Hematopoietic multipotent progenitor cell treated with erythropoietin and hydrocortisone succinate and interleukin-3 and kit ligand, for 6 days (in vitro differentiated cells): ENCODE measurements at regions not wholly inside any gene's neighbourhood (a gene's known extent, or its start where the extent isn't known, plus 50 kb on each side); places are given as distances from the start of the nearest gene placed in this dataset.
"Not testable (repeated sequence)": the region's sequence is repeated elsewhere in the genome, so short reads cannot be mapped to it uniquely, and the experiment has no call there.

Experiments
- DNase-seq: peaks from one replicate; pipeline ENCODE4 v3.0.0-alpha.2; 2015

- peak; percentile 95 for DNase-seq
Observed at GRCh38 chrX:131830400-131831184, 192.5 kb upstream of the STK26 start.

DNA sequence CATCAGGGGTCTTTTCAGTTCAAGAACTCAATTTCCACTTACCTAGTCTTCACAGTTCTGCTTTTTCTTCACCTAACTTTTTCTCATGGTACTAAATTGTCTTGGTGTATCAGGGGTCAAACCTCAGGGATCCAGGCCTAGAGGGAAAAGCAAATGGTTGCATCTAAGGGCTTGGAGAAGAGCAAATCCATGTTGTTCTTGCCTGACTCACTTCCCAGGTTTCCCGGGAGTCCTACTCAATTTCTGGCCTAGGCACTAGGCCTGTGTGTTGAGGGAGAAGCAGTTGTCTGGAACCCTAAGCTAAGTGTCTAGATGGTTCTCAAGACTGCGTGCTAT, 191.9 kb upstream of the STK26 start:
- DNase-seq, result no peak

DNA sequence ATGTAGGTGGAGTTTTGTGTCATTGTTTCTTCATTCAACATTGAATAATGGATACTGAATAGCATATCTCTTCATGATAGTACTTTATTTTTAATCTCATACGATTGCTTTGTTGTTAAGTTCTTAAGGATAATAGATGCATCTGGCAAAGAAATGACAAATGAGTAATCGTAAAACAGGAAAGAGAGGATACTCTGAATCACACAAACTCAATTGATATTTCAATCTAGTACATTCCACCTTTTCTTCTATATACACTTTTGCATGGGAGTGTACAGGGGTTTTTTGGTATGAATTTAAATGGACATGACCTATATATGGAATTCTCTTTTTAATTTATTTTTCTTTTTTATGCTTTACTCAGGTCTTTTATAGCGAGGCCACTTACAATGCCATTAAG, 186.9 kb upstream of the STK26 start:
- no peak for DNase-seq

DNA sequence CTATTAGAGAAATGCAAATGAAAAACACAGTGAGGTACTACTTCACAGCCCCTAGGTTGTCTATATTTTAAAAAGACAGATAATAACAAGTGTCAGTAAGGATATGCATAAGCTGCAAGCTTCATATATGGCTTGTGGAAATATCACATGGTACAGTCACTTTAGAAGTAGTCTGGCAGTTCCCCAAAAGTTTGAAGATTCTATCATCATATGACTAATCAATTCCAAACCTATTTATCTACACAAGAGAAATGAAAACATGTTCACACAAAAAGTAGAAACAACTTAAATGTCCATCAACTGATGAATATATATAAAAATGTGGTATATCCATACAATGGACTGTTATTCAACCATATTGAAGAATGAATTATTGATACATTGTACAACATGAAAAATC, 185.8 kb upstream of the STK26 start:
- DNase-seq, result peak; percentile 39

- DNase-seq, result no peak
Observed at GRCh38 chrX:131840799-131841495, 182.2 kb upstream of the STK26 start.

- peak; percentile 77 for DNase-seq
Observed at GRCh38 chrX:131841496-131842437, 181.3 kb upstream of the STK26 start.

DNA sequence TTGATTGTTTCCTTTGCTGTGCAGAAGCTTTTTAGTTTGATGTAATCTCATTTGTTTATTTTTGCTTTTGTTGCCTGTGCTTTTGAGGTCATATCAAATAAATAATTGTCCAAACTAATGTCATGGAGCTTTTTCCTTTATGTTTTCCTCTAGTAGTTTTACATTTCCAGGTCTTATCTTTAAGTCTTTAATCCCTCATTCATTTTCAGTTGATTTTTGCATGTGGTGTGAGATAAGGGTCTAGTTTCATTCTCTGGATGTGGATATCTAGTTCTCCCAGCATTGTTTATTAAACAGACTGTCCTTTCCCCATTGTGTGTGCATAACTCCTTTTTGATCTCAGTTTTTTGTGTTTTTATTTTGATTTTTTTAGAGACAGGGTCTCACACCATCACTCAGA, 179.1 kb upstream of the STK26 start:
- DNase-seq, result no peak

- DNase-seq, result no peak
Observed at GRCh38 chrX:131845201-131845600, 177.9 kb upstream of the STK26 start.

GRCh38 chrX:131845771-131846170, 177.3 kb upstream of the STK26 start:
- DNase-seq, result no peak

DNA sequence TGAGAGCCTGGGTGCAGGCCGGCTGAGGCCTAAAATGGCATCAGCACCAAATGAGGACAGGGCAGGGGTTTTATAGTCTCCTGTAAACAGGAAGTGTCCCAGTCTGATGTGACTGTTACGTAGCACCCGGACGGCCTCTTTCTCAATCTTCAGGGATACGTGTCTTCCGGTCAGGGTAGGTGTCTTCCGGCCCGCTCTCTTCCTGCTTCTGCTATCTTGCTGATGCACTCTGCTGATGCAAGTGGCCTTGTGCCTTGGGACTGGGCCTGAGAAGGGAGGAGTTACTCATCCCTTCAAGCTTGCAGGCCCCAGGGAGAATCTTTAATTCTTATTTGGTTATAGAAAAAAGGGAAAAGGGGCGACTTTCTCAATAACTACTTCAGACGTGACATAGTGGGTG, 172.1 kb upstream of the STK26 start:
- DNase-seq, result not testable (repeated sequence)

DNA sequence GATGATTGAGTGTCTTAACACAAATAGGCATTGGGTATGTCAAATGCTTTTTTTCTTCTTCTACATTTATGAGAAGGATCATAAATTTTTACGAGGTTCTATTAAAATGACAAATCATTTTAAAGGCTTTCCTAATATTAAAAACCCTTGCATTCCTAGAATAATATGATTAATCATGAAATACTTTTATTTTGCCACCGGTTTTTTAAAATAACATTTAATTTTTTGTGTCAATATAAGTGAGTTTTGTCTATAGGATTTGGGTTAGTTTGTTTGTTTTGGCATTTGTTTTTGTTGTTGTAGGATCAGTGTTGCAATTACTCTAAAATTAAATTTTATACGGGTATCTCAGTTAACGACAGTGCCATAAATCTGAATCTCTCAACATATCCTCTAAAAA, 169.7 kb upstream of the STK26 start:
- DNase-seq, result no peak

GRCh38 chrX:131854581-131854980, 168.5 kb upstream of the STK26 start:
- DNase-seq, result peak; percentile 65

DNA sequence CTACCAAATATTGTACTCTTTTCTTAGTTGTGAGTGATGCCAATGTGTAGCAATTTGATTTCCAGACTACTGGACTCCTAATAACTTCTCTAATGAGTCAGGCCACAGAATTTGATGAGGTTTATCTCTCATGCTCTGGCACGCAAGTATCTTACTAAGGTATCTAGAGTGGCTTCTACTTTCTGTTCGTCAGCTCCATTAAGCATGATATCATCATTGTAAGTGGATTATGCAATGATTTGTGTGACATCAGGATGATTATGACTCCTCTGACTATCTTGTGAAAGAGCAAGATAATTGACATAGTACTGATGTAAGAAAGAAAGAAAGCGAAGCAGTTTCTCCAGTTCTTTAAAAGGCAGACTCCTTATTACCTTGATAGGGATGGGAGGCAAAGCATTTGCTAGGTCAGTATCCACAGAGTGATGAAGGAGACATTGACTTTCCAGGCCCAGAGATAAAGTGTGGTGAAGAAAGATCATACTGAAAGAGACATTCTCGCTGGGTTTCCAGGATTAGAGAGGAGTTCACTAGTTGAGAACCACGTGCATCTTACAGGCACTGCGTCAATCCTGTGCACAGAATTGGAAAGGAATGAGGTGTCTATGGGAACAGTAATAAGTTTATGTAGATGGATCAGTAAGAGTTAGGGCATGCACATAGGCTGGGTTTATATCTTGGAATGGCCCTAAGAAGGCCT, 161.9 kb upstream of the STK26 start:
- peak; percentile 12 for DNase-seq

DNA sequence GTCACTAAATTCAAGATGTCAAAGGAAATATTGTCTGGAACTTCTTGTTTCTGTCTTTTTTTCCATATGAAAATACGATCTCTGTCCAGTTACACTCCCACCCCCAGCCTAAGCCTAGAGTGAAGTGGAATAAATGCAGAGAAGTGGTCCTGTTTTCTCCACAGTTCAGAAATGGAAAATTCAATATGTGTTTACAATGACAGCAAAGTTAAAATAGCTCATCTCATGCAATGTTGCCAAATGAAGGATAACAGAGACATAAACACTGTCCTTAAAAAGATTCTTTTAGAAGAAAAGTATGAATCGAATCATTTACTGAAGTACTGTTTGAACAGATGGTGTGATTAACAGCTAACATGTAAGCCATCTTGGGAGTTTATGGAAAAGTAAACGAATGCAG, 160.8 kb upstream of the STK26 start:
- DNase-seq, result no peak

DNA sequence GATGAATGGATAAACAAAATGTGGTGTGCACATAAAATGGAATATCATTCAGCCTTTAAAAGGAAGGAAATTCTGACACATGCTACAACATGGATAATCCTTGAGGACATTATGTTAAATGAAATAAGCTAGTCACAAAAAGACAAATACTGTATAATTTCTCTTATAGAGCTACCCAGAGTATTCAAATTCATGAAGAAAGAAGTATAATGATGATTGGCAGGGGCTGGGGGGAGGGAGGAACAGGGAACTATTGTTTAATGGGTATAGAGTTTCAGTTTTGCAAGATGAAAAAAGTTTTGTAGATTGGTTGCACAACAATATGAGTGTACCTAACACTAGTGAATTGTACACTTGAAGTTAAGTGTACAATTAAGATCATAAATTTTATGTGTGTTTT, 153.9 kb upstream of the STK26 start:
- no peak for DNase-seq

DNA sequence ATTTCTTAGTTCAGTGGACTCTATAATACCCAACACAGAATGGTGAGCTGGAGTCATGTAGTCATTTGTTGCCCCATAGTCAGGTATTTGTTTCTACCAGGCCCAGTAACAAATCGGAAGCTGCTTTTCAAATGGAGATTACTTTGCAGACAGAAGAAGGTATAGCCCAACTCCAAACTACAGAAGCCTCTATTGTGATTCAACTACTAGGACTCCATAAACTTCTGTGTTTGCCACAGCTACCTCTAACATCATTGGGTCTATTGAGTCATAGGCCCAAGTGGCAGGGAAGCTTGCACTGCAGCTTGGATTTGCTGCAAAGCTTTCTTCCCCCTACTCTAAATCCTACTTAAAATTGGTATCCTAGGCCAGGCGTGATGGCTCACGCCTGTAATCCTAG, 148.8 kb upstream of the STK26 start:
- no peak for DNase-seq

- not testable (repeated sequence) for DNase-seq
Observed at GRCh38 chrX:131875827-131876226, 147.3 kb upstream of the STK26 start.

DNA sequence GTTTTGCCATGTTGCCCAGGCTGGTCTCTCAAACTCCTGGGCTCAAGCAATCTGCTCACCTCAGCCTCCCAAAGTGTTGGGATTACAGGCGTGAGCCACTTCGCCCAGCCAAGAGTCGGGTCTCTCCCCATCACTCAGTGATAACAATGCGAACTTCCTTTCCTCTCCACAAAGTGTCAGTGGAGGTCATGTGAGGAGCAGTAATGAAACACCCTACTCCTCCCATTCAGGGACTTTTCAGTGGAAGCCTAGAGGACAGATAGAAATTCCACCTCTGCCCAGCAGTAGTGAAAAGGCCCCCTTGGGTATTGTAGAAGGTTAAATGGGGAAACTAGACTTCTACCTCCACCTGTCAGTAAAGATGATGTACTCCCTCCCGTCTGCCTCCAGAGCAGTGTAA, 141.9 kb upstream of the STK26 start:
- DNase-seq, result no peak

GRCh38 chrX:131885042-131885441, 138.1 kb upstream of the STK26 start:
- DNase-seq, result not testable (repeated sequence)

GRCh38 chrX:131893857-131894256, 129.2 kb upstream of the STK26 start:
- DNase-seq, result not testable (repeated sequence)

DNA sequence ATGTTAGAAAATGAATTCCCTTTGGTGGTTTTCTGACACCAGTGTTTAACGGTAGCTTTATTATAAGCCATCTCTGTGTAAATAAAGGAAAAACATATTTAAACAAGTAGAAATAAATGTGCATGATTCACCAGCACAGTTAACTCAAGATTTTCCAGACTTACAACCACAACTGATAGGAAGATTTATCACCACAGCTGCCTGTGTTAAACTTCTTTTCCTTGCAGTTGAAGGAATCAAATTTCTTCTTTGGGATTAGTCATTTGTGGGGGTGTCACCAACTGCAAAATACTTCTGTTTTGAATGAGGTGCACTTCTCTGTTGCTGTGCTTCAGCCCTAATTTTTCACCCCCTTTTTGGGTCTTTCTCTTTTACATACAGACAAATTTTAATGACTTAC, 128.1 kb upstream of the STK26 start:
- DNase-seq, result peak; percentile 12

DNA sequence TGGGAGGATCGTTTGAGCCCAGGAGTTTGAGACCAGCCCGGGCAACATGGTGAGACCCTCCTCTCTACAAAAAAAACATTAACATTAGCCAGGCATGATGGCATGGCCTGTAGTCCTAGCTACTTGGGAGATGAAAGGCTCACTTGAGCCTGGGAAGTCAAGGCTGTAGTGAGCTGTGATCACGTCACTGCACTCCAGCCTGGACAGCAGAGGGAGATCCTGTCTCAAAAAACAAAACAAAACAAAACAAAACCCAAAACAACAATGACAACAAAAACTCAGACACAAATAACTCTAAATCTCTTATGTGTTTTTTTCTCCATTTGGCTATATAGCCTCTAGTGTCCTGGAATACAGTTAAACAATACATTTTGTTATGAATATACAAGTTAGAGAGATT, 127.3 kb upstream of the STK26 start:
- no peak for DNase-seq

GRCh38 chrX:131901546-131901945, 121.6 kb upstream of the STK26 start:
- no peak for DNase-seq
